ENCODE measurements at regions not wholly inside any gene's neighbourhood (a gene's known extent, or its start where the extent isn't known, plus 50 kb on each side); places are given as distances from the start of the nearest gene placed in this dataset.

DNA sequence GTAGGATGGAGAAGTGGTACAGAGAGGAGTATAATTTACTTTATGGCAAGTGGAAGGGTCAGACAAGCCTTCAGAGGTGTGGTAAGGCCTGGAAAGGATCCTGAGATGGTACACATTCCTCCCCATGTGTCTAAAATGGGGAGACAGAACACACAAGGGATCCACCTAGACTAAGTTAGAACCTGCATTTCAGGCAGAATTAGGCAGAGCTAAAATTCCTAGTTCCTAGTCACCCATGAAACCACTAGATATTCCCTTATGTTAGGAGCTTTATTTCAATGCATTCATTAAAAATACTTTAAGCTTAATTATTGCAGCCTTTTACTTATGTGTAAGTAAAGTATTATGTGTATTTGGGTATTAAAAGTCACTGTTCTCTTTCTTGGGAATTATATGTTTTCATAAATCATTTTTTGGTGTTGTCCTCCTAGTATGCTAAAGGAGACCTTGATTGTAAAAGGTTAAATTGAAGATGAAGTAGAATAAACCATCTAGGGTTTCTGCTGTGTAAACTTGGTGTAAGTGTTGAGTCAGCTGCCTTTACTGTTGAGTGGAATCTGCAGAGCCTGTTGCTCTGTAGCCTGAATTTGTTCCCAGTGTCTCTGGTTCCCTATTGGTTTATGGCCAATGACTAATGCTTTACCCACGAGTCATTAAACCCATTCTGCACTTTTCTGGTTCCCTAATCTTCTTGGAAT, 423.2 kb downstream of the ATP23 start:
- TF ChIP-seq TAF1 (IDR thresholded peaks at IDR 0.05; ENCODE audit: low read depth, low read length) = no peak
- no peak for TF ChIP-seq POLR2AphosphoS5 (IDR thresholded peaks at IDR 0.05; ENCODE audit: low read depth, low read length)
- no peak for TF ChIP-seq POLR2A (IDR thresholded peaks at IDR 0.05; ENCODE audit: low read depth, low read length)
- no peak for TF ChIP-seq SPI1 (IDR thresholded peaks at IDR 0.05; ENCODE audit: low read depth, low read length)
- TF ChIP-seq POU2F2 (IDR thresholded peaks at IDR 0.05; ENCODE audit: low read depth, low read length) = no peak
